ENCODE measurements at regions not wholly inside any gene's neighbourhood (a gene's known extent, or its start where the extent isn't known, plus 50 kb on each side); places are given as distances from the start of the nearest gene placed in this dataset.
A peak's percentile ranks its signal among the peaks of the same experiment; 100 is the strongest.

DNA sequence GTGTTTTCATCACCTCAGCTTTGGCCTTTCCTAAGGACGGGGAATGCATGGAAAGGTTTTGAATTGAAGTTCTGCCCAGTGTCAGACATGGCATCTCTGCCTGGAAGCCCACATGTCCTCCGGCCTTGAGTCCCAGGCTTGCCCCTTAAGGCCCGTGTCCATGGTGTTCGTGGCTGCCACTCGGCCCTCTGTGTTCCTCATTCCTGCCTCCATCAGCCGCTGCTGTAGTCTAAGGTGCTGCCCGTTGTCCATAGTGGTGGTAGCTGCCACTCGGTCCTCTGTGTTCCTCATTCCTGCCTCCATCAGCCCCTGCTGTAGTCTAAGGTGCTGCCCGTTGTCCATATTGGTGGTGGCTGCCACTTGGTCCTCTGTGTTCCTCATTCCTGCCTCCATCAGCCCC lies 180.7 kb upstream of the SHH start:
- peak overlapping the region; percentile 92 for H3K23ac ChIP-seq (ENCODE audit: low read depth, low read length, poor library complexity)
- DNase-seq (ENCODE audit: low spot score) = no peak
- H4K91ac ChIP-seq (ENCODE audit: low read depth, low read length, poor library complexity) = no peak overlapping the region
- H3K27me3 ChIP-seq (ENCODE audit: control insufficient read depth in 3 of 3, insufficient read depth in 3 of 3, low read depth in 1 of 3, low read length in 3 of 3) = peaks cover 0 to 9% (median 0%) of the 10 kb centered on the region in 3 experiments
- no peak overlapping the region for H2BK12ac ChIP-seq (ENCODE audit: low read length)
- H2BK5ac ChIP-seq (ENCODE audit: low read length) = peak overlapping the region; percentile 56
- H3K36me3 ChIP-seq (replicated peaks in 1 of 2; ENCODE audit: control insufficient read depth in 2 of 2, insufficient read depth in 2 of 2, low read length in 2 of 2) = no peaks in the 10 kb centered on the region
- peak overlapping the region; percentile 67 for H2BK15ac ChIP-seq (ENCODE audit: low read length)
- H3K4ac ChIP-seq (ENCODE audit: low read length) = no peak overlapping the region
- no peak overlapping the region for H4K8ac ChIP-seq (ENCODE audit: low read depth, low read length)
- H3K27ac ChIP-seq (replicated peaks; ENCODE audit: low read length) = no peak overlapping the region
- peaks cover 0 to 1% of the 10 kb centered on the region in 2 donors for H3K4me1 ChIP-seq (ENCODE audit: control insufficient read depth in 2 of 2, insufficient read depth in 1 of 2, low read depth in 1 of 2, low read length in 2 of 2)
- H2AK5ac ChIP-seq (ENCODE audit: low read depth, low read length) = no peak overlapping the region
- H3K79me1 ChIP-seq (ENCODE audit: low read depth, low read length) = peaks cover 2% of the 10 kb centered on the region
- no peak overlapping the region for H3K14ac ChIP-seq (ENCODE audit: low read length)
- peak overlapping the region; percentile 0 for H3K18ac ChIP-seq (ENCODE audit: low read length)
- H3K4me3 ChIP-seq (ENCODE audit: low read length in 2 of 2) = no peak overlapping the region
- no peak overlapping the region for H3K9ac ChIP-seq (ENCODE audit: low read depth, low read length, poor library complexity)
- no CpG with 5 or more reads among the region's 9 CpGs for WGBS, 2 donors (ENCODE audit: extremely low coverage in 2 of 2, insufficient read length in 2 of 2, insufficient replicate concordance in 1 of 2)
- no peak overlapping the region for H3K4me2 ChIP-seq (ENCODE audit: insufficient read depth, low read length, poor library complexity, severe bottlenecking)
- H2AFZ ChIP-seq (ENCODE audit: low read length) = no peak overlapping the region
- no peak overlapping the region for H2BK120ac ChIP-seq (ENCODE audit: low read depth, low read length)
- peaks cover 0 to 2% of the 10 kb centered on the region in 2 donors for H3K9me3 ChIP-seq (replicated peaks in 1 of 2; ENCODE audit: control insufficient read depth in 2 of 2, insufficient read depth in 1 of 2, low read depth in 1 of 2, low read length in 2 of 2)

DNA sequence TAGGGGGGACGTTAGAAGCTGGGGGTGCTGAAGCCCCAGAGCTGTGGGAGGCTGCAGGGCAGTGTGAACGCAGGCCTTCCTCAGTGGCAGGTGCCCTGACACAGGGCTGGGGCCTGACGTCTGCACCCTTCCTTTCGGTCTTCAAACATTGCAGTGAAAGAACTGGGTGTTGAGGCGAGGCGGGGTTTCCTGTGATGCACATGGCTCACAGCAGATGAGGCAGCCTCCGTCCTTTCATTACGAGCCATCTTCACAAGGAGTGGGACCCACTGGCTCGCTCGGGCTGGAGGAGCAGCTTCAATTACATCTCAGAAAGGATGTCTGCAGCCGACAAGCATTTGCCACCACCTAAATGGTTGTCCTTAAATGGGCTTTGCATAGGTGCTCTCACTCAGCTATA lies 180.3 kb upstream of the SHH start:
- peaks cover 2% of the 10 kb centered on the region for H3K79me1 ChIP-seq (ENCODE audit: low read depth, low read length)
- peaks cover 0 to 6% (median 0%) of the 10 kb centered on the region in 3 experiments for H3K27me3 ChIP-seq (ENCODE audit: control insufficient read depth in 3 of 3, insufficient read depth in 3 of 3, low read depth in 1 of 3, low read length in 3 of 3)
- no peak overlapping the region for H2BK12ac ChIP-seq (ENCODE audit: low read length)
- H2BK5ac ChIP-seq (ENCODE audit: low read length) = no peak overlapping the region
- H2BK15ac ChIP-seq (ENCODE audit: low read length) = peak overlapping the region; percentile 30
- no peaks in the 10 kb centered on the region for H3K36me3 ChIP-seq (replicated peaks in 1 of 2; ENCODE audit: control insufficient read depth in 2 of 2, insufficient read depth in 2 of 2, low read length in 2 of 2)
- no peak overlapping the region for H3K27ac ChIP-seq (replicated peaks; ENCODE audit: low read length)
- peak overlapping the region; percentile 44 for H2AK5ac ChIP-seq (ENCODE audit: low read depth, low read length)
- H3K4ac ChIP-seq (ENCODE audit: low read length) = no peak overlapping the region
- H3K9me3 ChIP-seq (replicated peaks in 1 of 2; ENCODE audit: control insufficient read depth in 2 of 2, insufficient read depth in 1 of 2, low read depth in 1 of 2, low read length in 2 of 2) = peaks cover 0 to 2% of the 10 kb centered on the region in 2 donors
- WGBS, 2 donors (ENCODE audit: extremely low coverage in 2 of 2, insufficient read length in 2 of 2, insufficient replicate concordance in 1 of 2) = no CpG with 5 or more reads among the region's 11 CpGs
- H4K8ac ChIP-seq (ENCODE audit: low read depth, low read length) = no peak overlapping the region
- no peak overlapping the region for H3K4me2 ChIP-seq (ENCODE audit: insufficient read depth, low read length, poor library complexity, severe bottlenecking)
- H3K9ac ChIP-seq (ENCODE audit: low read depth, low read length, poor library complexity) = peak overlapping the region; percentile 9
- no peak overlapping the region for H3K23ac ChIP-seq (ENCODE audit: low read depth, low read length, poor library complexity)
- peak overlapping the region; percentile 11 for H3K18ac ChIP-seq (ENCODE audit: low read length)
- H2AFZ ChIP-seq (ENCODE audit: low read length) = no peak overlapping the region
- peak overlapping the region; percentile 84 for H3K14ac ChIP-seq (ENCODE audit: low read length)
- no peak overlapping the region for H3K4me3 ChIP-seq (ENCODE audit: low read length in 2 of 2)
- peaks cover 0 to 1% of the 10 kb centered on the region in 2 donors for H3K4me1 ChIP-seq (ENCODE audit: control insufficient read depth in 2 of 2, insufficient read depth in 1 of 2, low read depth in 1 of 2, low read length in 2 of 2)
- DNase-seq (ENCODE audit: low spot score) = no peak
- no peak overlapping the region for H4K91ac ChIP-seq (ENCODE audit: low read depth, low read length, poor library complexity)
- H2BK120ac ChIP-seq (ENCODE audit: low read depth, low read length) = no peak overlapping the region

DNA sequence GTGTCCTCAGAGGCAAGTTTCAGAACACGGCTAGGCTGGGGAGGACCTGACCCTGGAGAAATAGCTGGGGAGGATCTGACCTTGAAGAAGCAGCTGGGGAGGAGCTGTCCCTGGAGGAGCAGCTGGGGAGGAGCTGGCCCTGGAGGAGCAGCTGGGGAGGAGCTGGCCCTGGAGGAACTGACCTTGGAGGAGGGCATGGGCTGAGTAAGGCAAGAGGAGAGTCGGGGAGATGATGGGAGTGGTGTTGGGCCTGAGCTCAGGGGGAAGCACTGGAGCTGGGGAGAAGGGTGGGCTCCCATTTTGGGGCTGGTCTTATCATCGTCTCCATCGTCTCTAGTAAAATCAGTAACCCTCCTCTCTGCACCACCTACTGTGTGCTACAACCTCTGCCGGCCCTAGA lies 179.8 kb upstream of the SHH start:
- H3K27ac ChIP-seq (replicated peaks; ENCODE audit: low read length) = no peak overlapping the region
- H3K36me3 ChIP-seq (replicated peaks in 1 of 2; ENCODE audit: control insufficient read depth in 2 of 2, insufficient read depth in 2 of 2, low read length in 2 of 2) = no peaks in the 10 kb centered on the region
- H3K4me3 ChIP-seq (ENCODE audit: low read length in 2 of 2) = no peak overlapping the region
- peak overlapping the region; percentile 44 for H2AK5ac ChIP-seq (ENCODE audit: low read depth, low read length)
- H3K14ac ChIP-seq (ENCODE audit: low read length) = no peak overlapping the region
- no peak overlapping the region for H2BK120ac ChIP-seq (ENCODE audit: low read depth, low read length)
- no peak overlapping the region for H2BK12ac ChIP-seq (ENCODE audit: low read length)
- no CpG with 5 or more reads among the region's 5 CpGs for WGBS, 2 donors (ENCODE audit: extremely low coverage in 2 of 2, insufficient read length in 2 of 2, insufficient replicate concordance in 1 of 2)
- H2BK5ac ChIP-seq (ENCODE audit: low read length) = no peak overlapping the region
- H3K9me3 ChIP-seq (replicated peaks in 1 of 2; ENCODE audit: control insufficient read depth in 2 of 2, insufficient read depth in 1 of 2, low read depth in 1 of 2, low read length in 2 of 2) = peaks cover 0 to 2% of the 10 kb centered on the region in 2 donors
- H3K27me3 ChIP-seq (ENCODE audit: control insufficient read depth in 3 of 3, insufficient read depth in 3 of 3, low read depth in 1 of 3, low read length in 3 of 3) = peaks cover 0 to 6% (median 0%) of the 10 kb centered on the region in 3 experiments
- H4K91ac ChIP-seq (ENCODE audit: low read depth, low read length, poor library complexity) = no peak overlapping the region
- H3K18ac ChIP-seq (ENCODE audit: low read length) = peak overlapping the region; percentile 11
- H3K4me1 ChIP-seq (ENCODE audit: control insufficient read depth in 2 of 2, insufficient read depth in 1 of 2, low read depth in 1 of 2, low read length in 2 of 2) = peaks cover 0 to 1% of the 10 kb centered on the region in 2 donors
- H2AFZ ChIP-seq (ENCODE audit: low read length) = no peak overlapping the region
- no peak for DNase-seq (ENCODE audit: low spot score)
- H3K79me1 ChIP-seq (ENCODE audit: low read depth, low read length) = peaks cover 2% of the 10 kb centered on the region
- H2BK15ac ChIP-seq (ENCODE audit: low read length) = peak overlapping the region; percentile 30
- no peak overlapping the region for H3K4ac ChIP-seq (ENCODE audit: low read length)
- no peak overlapping the region for H3K9ac ChIP-seq (ENCODE audit: low read depth, low read length, poor library complexity)
- H3K4me2 ChIP-seq (ENCODE audit: insufficient read depth, low read length, poor library complexity, severe bottlenecking) = no peak overlapping the region
- no peak overlapping the region for H3K23ac ChIP-seq (ENCODE audit: low read depth, low read length, poor library complexity)
- no peak overlapping the region for H4K8ac ChIP-seq (ENCODE audit: low read depth, low read length)

DNA sequence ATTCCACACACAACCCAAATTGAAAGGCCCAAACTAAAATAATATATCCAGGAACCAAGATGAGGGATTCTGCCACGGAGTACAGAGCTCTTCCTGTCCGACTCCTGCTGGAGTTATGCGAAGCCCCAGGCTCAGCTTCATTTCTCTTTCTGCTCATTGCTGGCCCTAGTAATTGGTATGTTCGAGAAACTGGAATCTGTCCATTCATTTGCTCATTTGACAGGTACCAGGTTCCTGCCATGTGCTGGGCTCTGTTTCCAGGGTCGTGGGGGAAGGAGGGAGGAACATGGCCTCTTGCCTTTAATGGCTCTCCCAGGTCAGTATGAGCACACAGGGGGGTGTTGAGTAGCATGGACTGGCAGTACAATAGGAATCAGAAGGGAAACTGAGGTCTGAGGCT lies 179.2 kb upstream of the SHH start:
- Histone ChIP-seq H2BK120ac (ENCODE audit: low read depth, low read length) (no peak overlapping the region), H3K18ac (ENCODE audit: low read length) (no peak overlapping the region), H2BK15ac (ENCODE audit: low read length) (no peak overlapping the region), H2AFZ (ENCODE audit: low read length) (no peak overlapping the region), H3K9me3 (replicated peaks in 1 of 2; ENCODE audit: control insufficient read depth in 2 of 2, insufficient read depth in 1 of 2, low read depth in 1 of 2, low read length in 2 of 2) (peaks cover 0 to 4% of the 10 kb centered on the region in 2 donors), H3K4me3 (ENCODE audit: low read length in 2 of 2) (no peak overlapping the region), H2BK5ac (ENCODE audit: low read length) (no peak overlapping the region), H3K4me1 (ENCODE audit: control insufficient read depth in 2 of 2, insufficient read depth in 1 of 2, low read depth in 1 of 2, low read length in 2 of 2) (peaks cover 0 to 1% of the 10 kb centered on the region in 2 donors), H3K23ac (ENCODE audit: low read depth, low read length, poor library complexity) (no peak overlapping the region), H3K27ac (replicated peaks; ENCODE audit: low read length) (no peak overlapping the region), H3K36me3 (replicated peaks in 1 of 2; ENCODE audit: control insufficient read depth in 2 of 2, insufficient read depth in 2 of 2, low read length in 2 of 2) (no peaks in the 10 kb centered on the region), H3K79me1 (ENCODE audit: low read depth, low read length) (peaks cover 2% of the 10 kb centered on the region), H3K14ac (ENCODE audit: low read length) (no peak overlapping the region), H4K91ac (ENCODE audit: low read depth, low read length, poor library complexity) (no peak overlapping the region), H4K8ac (ENCODE audit: low read depth, low read length) (no peak overlapping the region), H2BK12ac (ENCODE audit: low read length) (no peak overlapping the region), H3K9ac (ENCODE audit: low read depth, low read length, poor library complexity) (no peak overlapping the region), H3K4me2 (ENCODE audit: insufficient read depth, low read length, poor library complexity, severe bottlenecking) (no peak overlapping the region), H3K4ac (ENCODE audit: low read length) (no peak overlapping the region), H3K27me3 (ENCODE audit: control insufficient read depth in 3 of 3, insufficient read depth in 3 of 3, low read depth in 1 of 3, low read length in 3 of 3) (peaks cover 0 to 6% (median 0%) of the 10 kb centered on the region in 3 experiments), H2AK5ac (ENCODE audit: low read depth, low read length) (no peak overlapping the region)
- no CpG with 5 or more reads among the region's 5 CpGs for WGBS, 2 donors (ENCODE audit: extremely low coverage in 2 of 2, insufficient read length in 2 of 2, insufficient replicate concordance in 1 of 2)
- DNase-seq (ENCODE audit: low spot score) = no peak
